Fibroblast of skin of right quadriceps (primary cell): ENCODE measurements at regions not wholly inside any gene's neighbourhood (a gene's known extent, or its start where the extent isn't known, plus 50 kb on each side); places are given as distances from the start of the nearest gene placed in this dataset.

Experiments
- DNase-seq: peaks from one replicate; pipeline ENCODE4 v3.0.0-alpha.2; 2013

DNA sequence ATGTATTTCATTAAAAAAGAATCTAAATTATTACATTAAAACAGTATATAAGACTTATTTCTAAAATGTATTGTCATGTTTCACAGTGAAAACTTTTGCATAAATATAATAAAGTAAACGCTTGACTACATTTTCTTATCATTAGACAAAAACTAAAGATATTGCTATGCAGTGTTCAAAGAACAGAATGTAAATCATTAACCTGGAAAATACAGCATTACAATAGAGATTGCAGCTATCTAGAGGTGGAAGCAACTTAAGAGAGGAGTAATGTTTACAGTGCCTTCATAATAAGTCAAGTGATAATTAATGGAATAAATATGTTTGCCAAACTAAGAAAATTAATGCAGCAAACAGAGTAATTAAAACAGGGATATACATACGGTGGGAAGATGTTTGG is 940.9 kb downstream of the FSTL5 start:
- no peak for DNase-seq

DNA sequence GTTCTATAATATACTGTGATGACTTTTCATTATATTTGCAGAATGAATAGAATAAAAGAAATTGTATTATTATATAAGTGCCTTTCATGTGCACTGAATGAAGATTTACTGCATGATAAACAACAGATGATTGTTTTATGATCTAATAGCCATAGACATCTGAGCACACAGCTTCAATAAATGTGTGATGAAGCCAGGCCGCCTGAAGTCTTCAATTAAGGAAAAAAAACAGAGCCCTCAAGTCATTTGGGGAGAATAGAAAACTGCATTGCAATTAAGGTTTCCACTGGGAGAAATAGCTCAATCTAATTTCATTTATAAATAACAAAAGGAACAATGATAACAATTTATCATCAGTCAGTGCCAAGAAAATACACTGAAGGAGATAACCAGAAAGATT is 955.2 kb downstream of the FSTL5 start:
- DNase-seq: no peak

- no peak for DNase-seq
Observed at GRCh38 chr4:161206528-161207080, 957.2 kb downstream of the FSTL5 start.

GRCh38 chr4:161203865-161204264 is 959.9 kb downstream of the FSTL5 start:
- DNase-seq: no peak

DNA sequence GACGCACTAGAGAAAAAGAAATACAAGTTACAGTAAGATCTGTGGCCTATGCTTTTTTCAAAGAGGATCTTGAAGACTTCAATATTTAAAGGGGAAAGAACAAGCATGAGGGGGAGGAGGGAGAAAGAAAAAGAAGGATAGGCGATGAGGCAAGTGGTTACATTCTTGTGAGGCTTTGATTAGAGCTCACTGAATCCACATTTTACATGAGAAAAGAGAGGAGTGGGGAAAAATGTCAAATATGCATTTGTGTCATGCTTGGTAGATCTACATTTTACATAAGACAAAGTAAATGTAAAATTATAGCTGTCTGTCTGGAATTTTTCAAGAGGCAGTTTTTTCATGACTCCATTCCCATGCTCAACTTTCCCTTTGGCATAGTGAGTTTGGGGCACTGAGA is 965.9 kb downstream of the FSTL5 start:
- DNase-seq: no peak

DNA sequence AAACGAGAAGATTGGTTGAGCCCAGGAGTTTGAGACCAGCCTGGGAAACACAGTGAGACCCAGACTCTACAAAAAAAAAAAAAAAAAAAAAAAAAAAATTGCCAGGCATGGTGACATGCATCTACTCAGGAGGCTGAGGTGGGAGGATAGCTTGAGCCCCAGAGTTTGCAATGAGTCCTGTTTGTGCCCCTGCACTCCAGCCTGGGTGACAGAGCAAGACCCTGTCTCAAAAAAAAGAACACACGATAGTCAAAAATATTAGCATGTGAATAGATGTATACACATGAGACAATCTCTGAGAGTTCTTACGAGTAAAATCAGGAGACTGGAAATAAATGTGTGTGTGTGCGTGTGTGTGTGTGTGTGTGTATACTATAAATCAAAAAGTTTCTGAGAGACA is 966.3 kb downstream of the FSTL5 start:
- DNase-seq: no peak

DNA sequence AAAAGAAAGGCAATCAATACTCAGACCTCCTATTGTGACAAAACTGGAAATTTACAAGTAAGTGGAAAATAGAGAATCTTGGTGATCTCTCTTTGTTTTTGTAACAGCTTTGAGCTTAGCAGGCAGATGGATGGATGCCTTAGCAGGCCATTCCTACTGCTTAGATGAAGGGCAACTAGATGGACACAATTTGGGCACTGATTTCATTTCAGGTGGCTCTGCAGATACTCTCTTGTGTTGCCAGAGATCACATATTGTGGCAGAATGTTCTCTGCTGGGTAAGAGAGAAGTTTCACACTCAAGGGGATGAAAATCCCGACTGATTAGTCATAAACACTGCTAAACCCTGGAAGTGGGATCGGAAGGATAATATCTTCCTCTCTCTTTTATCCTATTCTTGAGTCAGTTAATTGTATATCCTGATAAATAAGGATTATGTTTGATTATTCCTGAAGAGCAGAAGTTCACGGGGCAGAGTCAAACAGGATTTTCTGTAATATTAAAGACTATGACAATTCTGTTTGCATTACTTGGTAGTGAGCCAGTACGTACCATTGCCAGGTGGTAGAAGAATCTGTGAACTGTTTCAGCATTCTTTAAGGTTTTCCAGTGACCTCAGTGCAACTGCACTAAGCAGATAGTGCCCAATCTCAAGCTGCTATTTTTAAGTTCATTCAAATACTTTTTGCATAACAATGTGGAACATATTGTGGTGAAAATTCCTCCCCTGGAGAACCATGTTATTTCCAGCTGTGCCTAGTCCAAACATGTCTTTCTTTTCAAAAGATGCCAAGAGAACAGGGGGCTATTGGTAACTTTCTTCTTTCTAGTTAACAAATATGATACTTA is 974.3 kb downstream of the FSTL5 start:
- peak; percentile 21 for DNase-seq

GRCh38 chr4:161188578-161188977 is 975.2 kb downstream of the FSTL5 start:
- no peak for DNase-seq

GRCh38 chr4:161187569-161187968 is 976.2 kb downstream of the FSTL5 start:
- no peak for DNase-seq

DNA sequence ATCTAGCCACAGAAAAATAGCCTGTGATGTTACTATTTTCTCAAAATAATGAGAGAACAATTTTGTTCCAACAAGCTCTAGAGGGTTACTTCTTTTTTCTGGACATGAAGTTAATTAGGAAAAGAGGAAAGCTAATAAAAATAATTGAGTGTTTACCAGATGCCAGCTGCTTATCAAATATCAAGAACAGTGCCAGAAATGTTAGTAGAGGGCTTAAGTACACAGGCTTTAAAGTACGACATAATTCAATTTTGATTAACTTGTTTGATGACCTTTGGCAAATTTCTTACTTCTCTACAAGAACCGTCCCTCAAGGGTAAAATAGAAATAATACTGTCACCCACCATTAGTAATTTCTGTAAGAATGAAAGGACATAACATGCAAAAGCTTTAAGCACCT is 977.0 kb downstream of the FSTL5 start:
- no peak for DNase-seq

- no peak for DNase-seq
Observed at GRCh38 chr4:161186012-161186411, 977.8 kb downstream of the FSTL5 start.

DNA sequence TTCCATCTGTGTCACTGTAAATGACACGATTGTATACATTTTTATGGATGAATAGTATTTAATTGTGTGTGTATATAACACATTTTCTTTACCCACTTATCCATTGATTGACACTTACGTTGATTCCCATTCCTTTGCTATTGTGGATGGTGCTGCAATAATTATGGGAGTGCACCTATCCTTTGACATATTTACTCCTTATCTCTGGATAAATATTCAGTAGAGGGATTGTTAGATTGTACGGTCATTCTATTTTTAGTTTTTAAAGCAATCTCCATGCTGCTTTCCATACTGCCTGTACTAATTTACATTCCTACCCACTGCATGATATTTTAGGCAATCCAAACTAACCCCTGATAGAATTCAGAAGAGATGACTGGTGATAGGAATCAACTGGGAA is 980.1 kb downstream of the FSTL5 start:
- DNase-seq: no peak

DNA sequence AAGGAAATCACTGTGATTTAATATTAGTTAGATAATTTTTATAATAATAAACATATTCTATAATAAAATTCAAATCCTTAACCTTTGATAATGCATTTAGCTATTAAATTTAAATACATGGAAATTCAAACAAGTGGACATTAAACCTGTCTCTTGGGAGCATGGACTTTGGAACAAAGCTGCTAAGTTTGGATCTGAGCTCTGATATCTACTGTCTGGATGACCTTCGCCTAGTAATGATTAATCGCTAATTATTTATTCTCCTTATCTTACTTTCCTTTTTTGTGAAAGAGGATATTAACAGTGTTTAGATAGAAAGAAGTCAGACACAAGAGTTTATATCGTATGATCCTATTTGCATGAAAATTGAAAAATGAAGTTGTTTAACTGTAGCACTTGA is 980.9 kb downstream of the FSTL5 start:
- DNase-seq: no peak

DNA sequence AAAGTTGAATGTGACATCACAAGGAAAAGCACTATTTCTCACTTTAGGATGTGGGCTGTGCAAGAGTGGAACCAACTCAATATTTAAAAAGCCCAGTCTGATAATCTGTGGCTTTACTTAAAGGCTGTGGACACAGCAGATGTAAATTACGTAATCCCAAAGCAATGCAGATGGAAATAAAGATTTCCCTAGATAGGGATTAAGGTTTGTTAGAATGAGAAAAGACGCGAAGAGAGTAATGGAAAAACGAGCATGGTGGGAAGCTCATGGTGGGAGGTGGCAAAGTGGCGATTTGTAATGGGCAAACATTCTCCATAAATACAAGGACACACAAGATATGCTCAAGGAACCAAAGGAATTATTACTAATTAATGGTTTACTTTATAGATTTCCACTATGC is 985.5 kb downstream of the FSTL5 start:
- no peak for DNase-seq

DNA sequence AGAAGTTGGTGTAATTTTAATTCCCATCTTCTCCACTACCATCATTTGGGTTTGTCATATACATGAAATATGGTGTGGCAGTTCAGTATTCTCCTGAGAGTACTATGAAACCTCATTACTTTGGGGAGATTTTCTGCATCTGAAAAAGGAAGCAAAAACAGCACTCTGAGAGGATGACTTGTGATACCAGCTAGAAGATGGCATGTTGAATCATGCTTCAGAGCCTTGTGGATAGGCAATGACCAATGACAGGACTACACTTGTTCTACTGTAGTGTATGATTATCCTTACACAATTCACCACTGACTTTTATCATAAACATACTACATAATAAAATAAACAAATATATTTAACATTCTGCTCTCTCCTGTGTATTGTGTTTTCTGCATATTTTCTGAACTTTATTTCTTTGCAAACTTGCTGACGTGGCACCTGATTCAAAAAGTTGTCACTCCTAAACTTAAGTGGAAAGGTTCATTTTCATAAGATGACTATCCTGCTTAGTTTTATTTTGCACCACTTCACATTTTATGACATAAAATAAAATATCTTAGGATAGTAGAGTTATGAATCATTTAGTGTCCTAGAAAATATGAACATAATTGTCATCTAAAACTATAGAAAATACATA is 991.3 kb downstream of the FSTL5 start:
- DNase-seq: no peak

DNA sequence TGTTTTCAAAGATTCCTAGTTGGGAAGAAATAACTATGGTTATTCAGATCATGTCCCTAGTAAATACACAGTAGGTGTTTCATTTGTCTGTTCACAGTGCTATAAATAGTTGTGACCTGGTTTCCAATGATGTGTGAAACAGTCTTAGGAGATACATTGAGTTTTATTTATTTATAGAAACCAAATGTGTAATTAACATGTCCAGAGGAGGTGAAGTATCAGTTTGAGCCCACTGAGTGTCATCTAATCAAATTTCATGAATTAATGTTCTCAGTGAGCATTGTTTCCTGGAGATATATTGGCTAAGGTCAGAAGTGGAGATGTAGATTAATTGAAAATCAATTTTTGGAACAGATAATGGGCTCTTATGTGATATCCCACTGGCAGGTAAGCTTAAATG is 996.3 kb downstream of the FSTL5 start:
- no peak for DNase-seq

DNA sequence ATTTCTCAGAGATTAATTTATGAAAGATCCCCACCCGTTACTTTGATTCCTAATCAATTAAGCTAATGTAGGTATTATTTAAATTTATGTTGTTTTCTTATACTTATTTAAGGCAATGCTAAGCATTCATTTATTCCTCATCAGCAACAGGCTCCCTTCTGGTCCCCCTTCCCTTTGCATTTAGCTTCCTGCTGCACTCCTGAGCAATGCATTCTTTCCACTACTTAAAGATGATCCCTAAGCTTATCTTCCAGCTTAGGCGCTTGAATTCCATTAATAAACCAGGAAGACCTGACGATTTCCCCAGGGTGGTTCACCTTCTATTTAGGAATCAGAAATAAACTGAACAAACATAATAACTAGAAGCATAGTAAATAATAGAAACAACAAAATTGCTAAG is 1003.1 kb downstream of the FSTL5 start:
- no peak for DNase-seq

- DNase-seq: no peak
Observed at GRCh38 chr4:161148051-161148450, 1015.7 kb downstream of the FSTL5 start.

GRCh38 chr4:161143375-161143774 is 1020.4 kb downstream of the FSTL5 start:
- DNase-seq: no peak

GRCh38 chr4:161134795-161135194 is 1029.0 kb downstream of the FSTL5 start:
- DNase-seq: no peak

GRCh38 chr4:161133586-161134276 is 1030.1 kb downstream of the FSTL5 start:
- DNase-seq: no peak

GRCh38 chr4:161132715-161133425 is 1030.9 kb downstream of the FSTL5 start:
- DNase-seq: no peak

GRCh38 chr4:161121451-161121850 is 1042.3 kb downstream of the FSTL5 start:
- DNase-seq: peak; percentile 35
